ENCODE measurements at regions not wholly inside any gene's neighbourhood (a gene's known extent, or its start where the extent isn't known, plus 50 kb on each side); places are given as distances from the start of the nearest gene placed in this dataset.
"Not testable (repeated sequence)": the region's sequence is repeated elsewhere in the genome, so short reads cannot be mapped to it uniquely, and the experiment has no call there.

- DNase-seq: no peak
Measured at GRCh38 chr6:115873901-115874300, 186.8 kb downstream of the FRK start.

- DNase-seq: no peak
Measured at GRCh38 chr6:115870464-115870863, 190.2 kb downstream of the FRK start.

GRCh38 chr6:115865914-115866313 lies 194.8 kb downstream of the FRK start:
- no peak for DNase-seq

- DNase-seq: no peak
Measured at GRCh38 chr6:115863211-115863610, 197.5 kb downstream of the FRK start.

- not testable (repeated sequence) for DNase-seq
Measured at GRCh38 chr6:115861658-115862057, 199.0 kb downstream of the FRK start.

GRCh38 chr6:115859577-115859976 lies 201.1 kb downstream of the FRK start:
- DNase-seq: not testable (repeated sequence)

GRCh38 chr6:115854866-115855665 lies 205.6 kb downstream of the FRK start:
- DNase-seq: no peak

- DNase-seq: no peak
Measured at GRCh38 chr6:115847671-115848070, 213.0 kb downstream of the FRK start.

- no peak for DNase-seq
Measured at GRCh38 chr6:115843945-115844344, 216.7 kb downstream of the FRK start.

- no peak for DNase-seq
Measured at GRCh38 chr6:115842338-115842737, 218.4 kb downstream of the FRK start.

- DNase-seq: no peak
Measured at GRCh38 chr6:115839583-115840181, 221.0 kb downstream of the FRK start.

GRCh38 chr6:115838763-115839401 lies 221.8 kb downstream of the FRK start:
- peak; percentile 3 for DNase-seq

GRCh38 chr6:115838216-115838615 lies 222.5 kb downstream of the FRK start:
- DNase-seq: no peak

- not testable (repeated sequence) for DNase-seq
Measured at GRCh38 chr6:115836374-115836773, 224.3 kb downstream of the FRK start.

GRCh38 chr6:115835314-115835713 lies 225.4 kb downstream of the FRK start:
- DNase-seq: no peak

GRCh38 chr6:115834542-115834941 lies 226.1 kb downstream of the FRK start:
- not testable (repeated sequence) for DNase-seq

- DNase-seq: no peak
Measured at GRCh38 chr6:115832786-115833185, 227.9 kb downstream of the FRK start.

GRCh38 chr6:115832186-115832585 lies 228.5 kb downstream of the FRK start:
- DNase-seq: no peak

- no peak for DNase-seq
Measured at GRCh38 chr6:115830895-115831294, 229.8 kb downstream of the FRK start.

GRCh38 chr6:115821798-115822197 lies 238.9 kb downstream of the FRK start:
- no peak for DNase-seq

- no peak for DNase-seq
Measured at GRCh38 chr6:115819506-115819905, 241.2 kb downstream of the FRK start.

- no peak for DNase-seq
Measured at GRCh38 chr6:115817161-115817560, 243.5 kb downstream of the FRK start.

- no peak for DNase-seq
Measured at GRCh38 chr6:115814907-115815306, 245.8 kb downstream of the FRK start.

- DNase-seq: no peak
Measured at GRCh38 chr6:115811541-115811940, 249.2 kb downstream of the FRK start.
